ENCODE measurements at regions not wholly inside any gene's neighbourhood (a gene's known extent, or its start where the extent isn't known, plus 50 kb on each side); places are given as distances from the start of the nearest gene placed in this dataset.

DNA sequence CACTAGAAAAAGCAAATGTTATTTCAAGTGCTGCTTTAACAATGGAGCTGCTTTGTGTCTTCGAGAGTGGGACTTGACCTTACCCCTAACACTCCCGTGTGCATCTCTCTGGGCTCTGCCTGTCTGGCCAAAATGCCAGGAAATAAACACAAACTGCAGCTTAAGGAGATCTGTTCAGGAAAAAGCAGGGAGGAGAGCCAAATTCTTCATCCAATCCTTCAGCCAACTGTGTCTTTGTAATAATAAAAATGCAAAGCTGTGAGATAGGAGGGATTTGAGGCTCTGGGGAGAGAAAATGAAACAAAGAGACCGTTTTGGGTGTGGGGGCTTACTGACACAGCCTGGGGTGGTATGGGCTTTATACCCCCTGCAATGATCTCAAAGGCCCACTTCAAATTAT is 85.8 kb upstream of the WSCD2 start:
- DNase-seq = no peak

DNA sequence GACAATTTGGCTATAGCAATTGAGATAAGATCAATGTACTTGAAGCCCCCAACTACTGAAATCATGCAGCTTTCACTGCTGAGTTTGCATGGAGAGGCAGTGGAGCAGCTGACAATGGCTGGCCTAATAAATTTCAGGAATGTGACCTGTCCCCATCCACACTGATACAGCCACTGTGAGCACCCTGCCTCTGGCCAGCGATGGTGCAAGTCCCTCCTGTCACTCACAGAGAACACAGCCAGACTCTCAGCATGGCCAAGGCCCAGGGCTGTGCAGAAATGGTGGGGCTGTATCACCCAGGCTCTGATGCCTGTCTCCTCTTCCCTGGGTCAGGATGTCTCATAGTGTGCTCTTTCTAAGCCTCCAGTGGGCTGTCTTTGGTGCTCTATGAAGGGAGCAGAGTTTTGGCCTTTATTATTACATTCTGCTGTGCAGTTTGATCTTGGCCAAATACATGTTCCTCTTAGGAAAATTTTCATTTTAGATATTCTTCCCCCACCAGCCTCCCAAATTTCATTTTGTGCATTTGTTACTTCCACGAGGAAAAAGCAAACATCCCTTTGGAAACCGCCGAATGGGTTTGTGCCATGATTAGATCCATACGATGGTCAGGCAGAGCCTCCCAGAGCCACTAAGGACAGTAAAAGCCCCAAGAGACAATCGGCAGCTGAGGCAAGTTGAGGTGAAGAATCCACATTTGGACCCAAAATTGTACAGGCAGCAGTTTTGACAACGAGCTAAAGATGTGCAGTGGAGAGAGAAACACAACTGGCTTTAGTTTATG is 85.1 kb upstream of the WSCD2 start:
- DNase-seq = no peak

DNA sequence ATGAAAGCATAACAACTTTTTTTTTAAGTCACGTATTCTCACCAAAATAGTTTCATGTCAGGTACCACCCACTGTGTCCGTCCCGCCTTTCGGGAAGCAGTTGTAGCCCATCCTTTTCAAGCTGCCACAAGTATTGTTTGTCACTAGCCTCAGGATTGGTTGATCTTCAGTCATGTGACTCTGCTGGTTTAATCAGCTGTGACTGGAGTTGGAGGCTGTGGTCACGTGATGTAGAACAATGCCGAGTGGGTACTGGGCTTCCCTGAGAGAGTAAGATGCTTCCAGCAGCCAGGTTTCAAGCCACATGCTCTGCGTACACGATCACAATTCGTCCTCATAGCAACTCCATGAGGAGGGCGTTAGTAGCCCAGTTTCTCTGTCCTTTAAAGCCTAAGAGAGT is 83.0 kb upstream of the WSCD2 start:
- DNase-seq = no peak

DNA sequence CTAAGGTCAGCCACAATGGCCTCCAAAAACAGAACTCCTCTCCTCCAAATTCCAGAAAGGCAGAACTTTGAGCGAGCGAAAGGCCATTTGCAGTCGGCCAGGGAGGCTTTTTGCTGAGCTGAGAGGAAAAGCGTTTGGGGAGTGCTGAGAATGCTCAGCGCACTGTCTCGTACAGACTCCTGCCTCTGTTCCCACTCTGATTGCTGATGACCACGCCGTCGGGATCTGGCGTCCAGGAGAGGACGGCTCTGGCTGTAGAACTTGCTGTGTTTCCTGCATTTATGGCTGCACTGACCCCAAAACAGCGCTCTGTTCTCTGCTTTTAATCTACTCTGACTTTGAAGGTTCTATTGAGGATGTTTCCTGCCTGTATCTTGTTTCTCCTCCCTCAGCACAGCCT is 82.4 kb upstream of the WSCD2 start:
- no peak for DNase-seq

DNA sequence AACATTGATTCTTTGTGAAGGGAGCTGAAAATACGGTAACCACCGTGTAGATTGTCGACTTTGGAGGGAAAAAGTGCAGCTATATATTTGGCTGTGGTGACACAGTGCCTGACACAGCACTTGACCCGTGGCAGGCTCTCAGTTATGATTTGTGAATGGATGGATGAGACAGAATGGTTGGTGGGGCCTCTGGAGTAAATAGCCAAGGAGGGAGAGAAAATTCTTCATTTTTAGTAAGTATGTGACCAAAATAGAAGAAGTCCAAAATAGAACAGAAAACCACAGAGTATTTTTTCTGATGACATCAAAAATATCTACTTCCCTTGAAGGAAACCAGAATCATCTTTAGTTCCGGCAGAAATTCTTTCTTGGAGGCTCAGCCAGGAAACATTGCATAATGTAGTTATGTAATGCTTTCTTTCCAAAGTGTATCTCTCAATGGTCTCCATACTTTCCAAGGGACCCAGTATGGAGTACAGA is 82.0 kb upstream of the WSCD2 start:
- no peak for DNase-seq

DNA sequence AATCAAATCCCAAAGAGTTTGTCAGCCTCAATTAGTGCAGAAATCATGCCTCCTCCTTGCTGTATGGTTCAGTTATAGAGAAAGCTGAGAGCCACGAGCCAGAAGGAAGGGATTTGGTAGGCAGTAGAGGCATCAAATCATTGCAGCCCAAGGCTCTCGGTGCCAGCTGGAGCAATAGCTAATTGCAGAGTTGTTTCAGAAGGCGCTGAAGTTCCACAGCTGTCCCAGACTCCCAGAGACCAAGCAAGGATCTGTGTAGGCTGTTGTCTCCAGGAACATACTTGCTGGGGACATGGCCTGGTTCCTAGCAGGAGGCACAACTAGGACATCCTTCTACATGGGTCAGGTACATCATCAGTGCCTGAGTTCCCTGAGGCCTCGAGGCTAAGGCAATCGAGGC is 80.4 kb upstream of the WSCD2 start:
- no peak for DNase-seq

DNA sequence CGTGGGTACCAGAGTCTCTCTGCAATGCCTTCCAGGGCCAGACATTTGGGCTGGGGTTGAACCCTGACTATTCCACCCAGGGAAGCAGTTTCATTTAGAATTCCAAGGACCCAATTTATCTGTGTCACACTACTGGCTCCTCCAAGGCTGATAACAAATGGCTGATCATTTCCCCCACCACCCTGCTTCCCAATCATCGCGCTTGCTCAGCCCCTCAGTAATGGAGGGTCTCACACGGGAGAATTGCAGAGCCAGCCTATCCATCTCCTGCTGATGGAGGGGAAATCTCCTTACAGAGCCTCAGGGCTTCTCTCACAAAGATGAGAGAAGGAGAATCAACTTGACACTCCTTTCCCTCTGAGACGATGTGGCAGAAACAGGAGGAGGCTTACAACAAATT is 78.4 kb upstream of the WSCD2 start:
- no peak for DNase-seq

DNA sequence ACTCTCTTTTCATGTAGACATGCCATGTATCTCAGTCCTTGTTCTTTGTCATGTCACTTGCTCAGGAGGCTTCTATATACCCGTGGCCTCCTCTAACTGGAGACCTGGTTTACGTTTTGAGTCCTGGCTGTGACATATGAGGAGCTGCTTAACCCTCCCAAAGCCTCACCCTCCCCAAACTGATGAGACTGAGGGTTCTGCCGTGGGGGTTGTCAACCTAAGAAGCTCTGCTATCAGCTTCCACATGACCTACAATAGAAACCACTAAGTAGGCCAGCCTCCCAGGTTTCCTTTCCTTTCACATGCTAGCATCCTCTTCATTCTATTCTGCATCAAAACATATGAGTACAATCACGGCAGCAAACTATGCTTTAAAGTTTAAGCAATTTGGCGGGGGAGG is 76.8 kb upstream of the WSCD2 start:
- DNase-seq = no peak

DNA sequence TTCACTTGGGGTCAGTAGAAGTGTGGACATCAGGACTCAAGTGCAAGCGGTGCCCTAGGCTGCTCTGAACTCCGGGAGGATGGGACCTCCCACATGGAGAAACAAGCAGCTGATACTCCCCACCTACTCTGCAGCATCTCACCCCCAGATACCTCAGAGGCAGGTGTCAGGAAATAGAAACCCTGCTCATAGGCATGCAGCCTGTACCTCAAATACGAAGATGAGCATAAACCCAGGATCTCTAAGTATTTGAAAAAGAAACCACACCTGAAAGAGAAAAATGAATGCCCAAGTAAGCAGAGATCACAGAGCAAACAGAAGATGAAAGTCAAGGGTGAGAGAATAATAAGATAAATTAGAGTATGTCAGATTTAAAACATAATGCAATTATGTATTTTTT is 75.6 kb upstream of the WSCD2 start:
- DNase-seq = no peak

DNA sequence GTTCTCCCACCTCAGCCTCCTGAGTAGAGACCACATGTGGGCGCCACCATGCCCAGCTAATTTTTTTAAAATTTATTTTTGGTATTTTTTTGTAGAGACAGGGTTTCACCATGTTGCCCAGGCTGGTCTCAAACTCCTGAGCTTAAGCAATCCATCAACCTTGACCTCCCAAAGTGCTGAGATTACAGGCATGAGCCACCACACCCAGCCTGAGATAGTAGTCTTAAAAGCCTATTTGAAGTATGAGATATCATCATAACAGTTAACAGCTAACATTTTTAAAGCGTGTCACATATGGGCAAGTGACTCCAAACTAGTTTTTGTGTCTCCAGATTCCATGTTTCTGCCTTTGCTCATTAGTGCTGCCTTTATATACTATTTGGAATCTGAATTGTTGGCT is 74.6 kb upstream of the WSCD2 start:
- DNase-seq = no peak

DNA sequence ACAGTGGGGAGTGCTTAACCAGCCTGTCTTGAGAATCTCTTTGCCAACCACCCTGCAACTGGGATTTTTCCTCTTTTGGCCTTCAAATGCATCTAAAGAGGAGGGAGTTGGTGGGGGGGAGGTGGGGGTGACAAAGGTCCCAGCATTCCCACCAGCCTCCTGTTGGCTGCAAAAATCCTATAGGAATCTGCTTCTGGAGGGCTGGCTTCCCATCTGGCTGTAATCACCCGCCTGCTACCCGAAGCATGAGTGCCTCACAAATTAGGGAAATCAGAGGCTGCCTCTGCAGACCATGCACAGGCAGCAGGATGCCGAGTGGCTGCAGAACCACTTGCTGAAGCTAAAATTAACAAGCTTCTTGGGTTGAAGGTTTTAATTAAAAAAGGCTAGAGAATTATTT is 73.9 kb upstream of the WSCD2 start:
- DNase-seq = no peak

DNA sequence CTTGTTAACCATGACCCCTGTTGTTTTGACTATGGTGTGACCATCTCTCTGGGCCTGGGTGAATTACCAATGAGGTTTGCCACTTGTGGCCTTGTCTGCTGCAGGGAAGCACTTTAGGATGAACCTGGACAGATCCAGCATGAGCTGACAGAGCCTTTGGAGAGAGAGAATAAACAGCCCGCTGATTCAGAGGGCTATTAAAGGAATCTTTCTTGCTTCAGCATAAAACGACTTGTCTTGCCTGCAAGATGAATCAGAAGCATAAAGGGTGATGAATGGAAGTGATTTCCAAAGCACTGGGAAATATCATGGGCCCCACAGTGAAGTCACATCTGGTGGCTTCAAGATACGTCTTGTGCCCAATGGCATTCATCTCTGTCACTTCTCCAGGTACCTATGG is 69.0 kb upstream of the WSCD2 start:
- no peak for DNase-seq

DNA sequence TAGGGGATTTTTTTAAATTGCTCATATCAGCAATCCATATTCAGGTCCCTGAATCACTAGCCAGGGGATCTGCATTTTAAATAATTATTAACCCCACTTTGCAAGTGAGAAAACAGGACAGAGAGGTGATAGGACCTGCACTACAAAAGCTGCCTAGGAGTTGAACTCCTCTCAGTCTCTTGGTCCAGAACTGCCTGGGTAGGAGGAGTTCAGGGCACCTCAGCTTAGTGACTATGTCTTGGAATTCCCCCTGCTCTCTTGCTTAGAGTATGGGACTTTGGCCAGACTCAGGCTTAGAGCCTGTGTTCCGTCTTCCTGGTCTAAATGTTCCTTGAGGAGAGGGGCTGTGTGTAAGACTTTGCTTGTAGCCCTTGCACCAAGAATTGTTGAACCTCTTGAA is 68.2 kb upstream of the WSCD2 start:
- DNase-seq = no peak

DNA sequence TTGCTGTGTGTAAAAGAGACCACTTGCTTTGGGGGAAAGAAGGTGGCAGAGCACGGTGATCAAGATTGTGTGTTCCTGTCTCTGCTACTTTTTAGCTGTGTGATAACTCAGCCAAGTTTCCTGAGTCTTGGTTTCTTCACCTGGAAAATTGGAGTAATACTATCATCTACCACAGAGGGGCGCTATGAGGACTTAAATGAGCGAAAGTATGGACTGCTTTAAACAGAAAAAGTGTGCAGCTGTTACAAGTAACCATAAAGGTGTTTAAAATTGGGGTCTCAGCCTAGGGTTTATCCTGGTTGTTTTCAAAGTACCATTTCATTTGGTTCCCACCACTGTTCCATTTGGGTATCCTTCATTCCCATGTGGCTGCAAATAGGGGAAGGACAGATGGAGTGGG is 65.9 kb upstream of the WSCD2 start:
- DNase-seq = peak; percentile 57

DNA sequence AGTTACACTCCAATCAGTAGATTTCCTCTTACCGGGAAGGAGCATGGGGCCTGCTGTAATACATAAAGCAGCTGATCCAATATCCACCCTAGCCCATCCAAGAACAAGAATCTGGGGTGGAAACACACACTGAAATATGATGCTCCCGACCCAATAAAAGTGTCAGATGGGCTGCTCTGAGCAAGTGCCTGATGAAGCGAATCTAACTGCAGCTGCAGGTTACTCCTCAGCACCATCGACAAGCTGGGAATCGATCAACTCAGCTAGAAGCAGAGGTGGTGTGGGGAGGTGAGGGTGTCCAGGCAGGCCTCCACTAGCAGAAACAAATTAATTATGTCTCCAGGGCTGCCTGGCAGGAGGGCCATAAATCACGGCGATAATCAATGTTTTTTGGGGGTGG is 64.0 kb upstream of the WSCD2 start:
- no peak for DNase-seq

DNA sequence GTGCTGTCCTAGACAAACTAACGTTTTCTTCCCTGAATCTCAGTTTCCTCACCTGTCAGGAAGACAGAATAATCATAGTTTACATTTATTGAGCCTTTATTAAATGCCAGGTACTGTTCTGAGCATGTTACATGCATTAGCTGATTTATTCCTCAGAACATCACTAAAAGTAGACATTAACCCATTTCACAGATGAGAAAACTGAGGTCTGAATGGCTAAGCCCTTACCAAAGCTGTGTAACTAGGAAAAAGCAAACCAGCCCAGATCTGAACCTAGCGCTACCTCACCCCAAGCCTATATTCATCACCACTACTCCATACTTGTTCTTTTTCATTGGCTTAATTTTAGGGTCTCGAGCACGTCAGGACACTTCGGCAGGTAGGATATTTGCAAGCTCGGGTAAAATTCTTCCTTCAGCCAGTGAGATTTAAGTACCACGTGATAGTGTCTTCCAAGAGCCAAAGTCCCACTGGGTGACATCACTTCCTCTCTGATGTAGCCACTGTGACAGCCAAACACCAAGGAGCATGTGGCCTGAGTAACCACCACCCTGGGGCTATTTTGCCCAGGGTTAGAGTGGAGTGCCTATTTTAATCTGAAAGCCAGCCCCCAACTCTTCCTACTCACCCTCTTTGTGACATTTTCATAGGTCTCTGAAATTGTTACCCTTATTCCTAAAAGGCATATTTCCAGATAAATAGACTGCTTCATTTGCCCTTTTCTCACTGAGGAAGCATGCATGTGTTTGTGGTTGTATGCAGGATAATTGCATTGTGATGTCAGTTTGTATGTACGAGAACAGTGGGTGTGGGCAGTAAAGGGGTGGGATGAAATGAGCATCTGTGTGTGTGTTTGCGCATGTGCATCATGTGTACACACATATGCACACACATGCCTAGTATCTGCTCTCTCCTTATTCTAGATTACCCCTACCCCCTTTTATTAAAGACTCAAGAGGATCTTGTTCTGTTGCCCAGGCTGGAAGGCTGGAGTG is 62.2 kb upstream of the WSCD2 start:
- no peak for DNase-seq

DNA sequence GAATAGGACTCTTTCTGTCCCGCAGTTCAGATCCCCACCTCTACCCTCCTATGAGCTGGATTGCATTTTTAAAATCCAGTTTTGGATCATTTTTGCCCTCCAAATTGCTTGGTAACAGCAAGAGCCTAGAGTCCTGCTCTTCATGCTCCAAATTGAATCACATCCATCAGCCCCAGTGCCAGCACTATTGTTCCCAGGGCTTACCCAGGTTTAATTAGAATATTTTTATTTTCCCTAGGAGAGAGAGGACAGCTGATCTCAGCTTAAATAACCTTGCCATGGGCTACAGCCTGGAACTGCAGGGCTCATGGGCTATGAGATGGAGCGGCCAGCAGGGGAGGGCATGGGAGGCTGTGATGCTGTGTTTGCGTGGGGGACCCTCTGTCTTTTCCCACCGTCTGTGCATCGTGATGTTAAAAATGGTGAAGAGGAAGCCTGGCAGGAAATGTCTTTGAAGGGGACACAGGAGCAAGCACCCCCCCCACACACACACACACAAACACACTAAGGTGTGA is 59.4 kb upstream of the WSCD2 start:
- no peak for DNase-seq

DNA sequence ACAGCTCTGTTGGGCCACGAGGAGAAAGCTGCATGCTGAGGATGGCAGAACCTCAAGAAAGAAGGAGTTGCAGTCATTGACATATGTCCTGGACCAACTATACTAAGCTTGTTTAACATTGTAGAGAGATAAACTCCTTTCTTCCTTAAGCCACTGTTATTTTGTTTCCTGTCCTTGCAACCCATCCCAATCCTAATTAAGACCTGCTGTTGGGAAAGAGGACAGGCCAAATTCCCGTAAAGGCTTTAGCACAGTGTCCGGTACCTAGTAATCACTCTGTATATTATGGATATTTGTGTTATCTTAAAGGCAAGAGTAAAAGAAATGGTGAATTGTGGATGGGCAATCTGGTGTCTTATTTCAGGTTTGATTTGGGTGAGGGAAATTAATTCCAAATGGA is 53.5 kb upstream of the WSCD2 start:
- no peak for DNase-seq

DNA sequence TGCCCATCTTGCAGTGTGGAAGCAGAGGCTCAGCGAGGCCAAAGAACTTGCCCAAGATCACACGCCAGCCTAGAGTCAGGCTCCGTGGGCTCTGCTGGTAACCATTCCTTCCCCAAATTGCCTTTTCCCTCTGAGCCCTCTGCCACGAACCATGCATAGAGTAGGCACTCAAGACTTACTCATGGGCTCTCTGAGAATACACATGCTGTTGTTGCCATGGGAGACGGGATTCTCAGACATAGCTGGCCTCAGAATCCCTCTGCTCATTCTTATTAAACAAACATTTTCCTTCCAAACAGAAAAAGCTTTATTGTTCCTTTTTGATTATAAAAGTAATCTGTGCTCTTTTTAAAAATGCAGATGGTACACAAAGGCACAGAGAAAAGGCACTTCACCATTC is 52.5 kb upstream of the WSCD2 start:
- no peak for DNase-seq

DNA sequence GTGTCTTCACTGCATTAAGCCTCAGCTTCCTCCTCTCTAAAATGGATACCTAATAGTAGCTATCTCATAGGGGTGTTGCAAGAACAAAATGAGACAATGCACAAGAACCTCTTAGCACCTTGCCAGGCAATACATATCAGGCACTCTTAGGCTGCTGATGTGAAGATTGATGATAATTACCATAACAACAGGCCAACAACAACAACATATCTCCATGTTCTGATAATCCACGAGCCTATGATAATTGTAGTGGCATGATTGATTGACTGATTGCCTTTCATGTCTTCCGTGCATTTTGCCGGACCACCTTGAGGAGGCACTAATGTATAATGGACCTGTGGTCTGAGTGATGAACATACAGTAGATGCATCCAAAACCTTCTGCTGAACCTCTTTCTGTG is 50.7 kb upstream of the WSCD2 start:
- DNase-seq = no peak
